CD4-positive, alpha-beta T cell treated with Interferon gamma for 1 hour (primary cell): ENCODE measurements at regions not wholly inside any gene's neighbourhood (a gene's known extent, or its start where the extent isn't known, plus 50 kb on each side); places are given as distances from the start of the nearest gene placed in this dataset.
"Not testable (repeated sequence)": the region's sequence is repeated elsewhere in the genome, so short reads cannot be mapped to it uniquely, and the experiment has no call there.

ENCODE experiments used
- DNase-seq: peaks from one replicate; pipeline ENCODE4 v3.0.0-alpha.2; 2020

GRCh38 chr1:238419209-238419608 is 528.5 kb upstream of the ZP4 start:
- DNase-seq: no peak

- DNase-seq: no peak
Observed at GRCh38 chr1:238409932-238410331, 519.2 kb upstream of the ZP4 start.

- no peak for DNase-seq
Observed at GRCh38 chr1:238409191-238409850, 518.6 kb upstream of the ZP4 start.

GRCh38 chr1:238408737-238409136 is 518.0 kb upstream of the ZP4 start:
- DNase-seq: no peak

- no peak for DNase-seq
Observed at GRCh38 chr1:238406098-238406860, 515.6 kb upstream of the ZP4 start.

GRCh38 chr1:238404921-238405320 is 514.2 kb upstream of the ZP4 start:
- no peak for DNase-seq

- DNase-seq: no peak
Observed at GRCh38 chr1:238404481-238404880, 513.8 kb upstream of the ZP4 start.

- no peak for DNase-seq
Observed at GRCh38 chr1:238401144-238401543, 510.4 kb upstream of the ZP4 start.

- no peak for DNase-seq
Observed at GRCh38 chr1:238399558-238399957, 508.8 kb upstream of the ZP4 start.

- DNase-seq: no peak
Observed at GRCh38 chr1:238396140-238396539, 505.4 kb upstream of the ZP4 start.

- DNase-seq: no peak
Observed at GRCh38 chr1:238384381-238384780, 493.7 kb upstream of the ZP4 start.

- no peak for DNase-seq
Observed at GRCh38 chr1:238380167-238380566, 489.4 kb upstream of the ZP4 start.

- DNase-seq: not testable (repeated sequence)
Observed at GRCh38 chr1:238379446-238379845, 488.7 kb upstream of the ZP4 start.

GRCh38 chr1:238377280-238377919 is 486.7 kb upstream of the ZP4 start:
- no peak for DNase-seq

- DNase-seq: no peak
Observed at GRCh38 chr1:238370599-238370998, 479.9 kb upstream of the ZP4 start.

GRCh38 chr1:238364214-238364892 is 473.6 kb upstream of the ZP4 start:
- no peak for DNase-seq

GRCh38 chr1:238360474-238360873 is 469.8 kb upstream of the ZP4 start:
- no peak for DNase-seq

GRCh38 chr1:238350471-238350870 is 459.7 kb upstream of the ZP4 start:
- no peak for DNase-seq

GRCh38 chr1:238346340-238346739 is 455.6 kb upstream of the ZP4 start:
- DNase-seq: no peak

- no peak for DNase-seq
Observed at GRCh38 chr1:238345837-238346236, 455.1 kb upstream of the ZP4 start.

- no peak for DNase-seq
Observed at GRCh38 chr1:238343852-238344251, 453.1 kb upstream of the ZP4 start.

- no peak for DNase-seq
Observed at GRCh38 chr1:238341395-238341794, 450.7 kb upstream of the ZP4 start.

GRCh38 chr1:238340989-238341388 is 450.3 kb upstream of the ZP4 start:
- DNase-seq: no peak

- no peak for DNase-seq
Observed at GRCh38 chr1:238336531-238336930, 445.8 kb upstream of the ZP4 start.
